ENCODE measurements at regions not wholly inside any gene's neighbourhood (a gene's known extent, or its start where the extent isn't known, plus 50 kb on each side); places are given as distances from the start of the nearest gene placed in this dataset.

DNA sequence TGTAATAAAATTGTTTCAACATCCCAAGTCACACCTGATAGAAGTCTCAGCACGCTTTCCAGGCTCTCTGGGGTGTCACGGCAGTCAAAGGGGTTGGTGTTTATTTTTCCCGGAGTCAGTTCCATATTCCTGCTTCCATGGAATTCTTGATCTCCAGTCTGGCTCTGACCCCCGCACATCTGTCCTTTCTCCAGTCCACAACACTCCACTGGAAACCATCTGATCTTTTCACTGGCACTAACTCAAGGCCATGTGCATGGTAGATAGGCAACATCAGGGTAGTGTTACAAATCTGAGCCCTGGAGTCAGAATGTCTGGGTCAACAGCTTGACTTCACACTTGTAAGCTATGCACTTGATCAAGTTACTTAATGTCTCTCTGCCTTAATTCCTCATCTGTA is 176.2 kb downstream of the WDR11 start:
- DNase-seq (ENCODE audit: low read depth): no peak
- TF ChIP-seq, protein P1, sequence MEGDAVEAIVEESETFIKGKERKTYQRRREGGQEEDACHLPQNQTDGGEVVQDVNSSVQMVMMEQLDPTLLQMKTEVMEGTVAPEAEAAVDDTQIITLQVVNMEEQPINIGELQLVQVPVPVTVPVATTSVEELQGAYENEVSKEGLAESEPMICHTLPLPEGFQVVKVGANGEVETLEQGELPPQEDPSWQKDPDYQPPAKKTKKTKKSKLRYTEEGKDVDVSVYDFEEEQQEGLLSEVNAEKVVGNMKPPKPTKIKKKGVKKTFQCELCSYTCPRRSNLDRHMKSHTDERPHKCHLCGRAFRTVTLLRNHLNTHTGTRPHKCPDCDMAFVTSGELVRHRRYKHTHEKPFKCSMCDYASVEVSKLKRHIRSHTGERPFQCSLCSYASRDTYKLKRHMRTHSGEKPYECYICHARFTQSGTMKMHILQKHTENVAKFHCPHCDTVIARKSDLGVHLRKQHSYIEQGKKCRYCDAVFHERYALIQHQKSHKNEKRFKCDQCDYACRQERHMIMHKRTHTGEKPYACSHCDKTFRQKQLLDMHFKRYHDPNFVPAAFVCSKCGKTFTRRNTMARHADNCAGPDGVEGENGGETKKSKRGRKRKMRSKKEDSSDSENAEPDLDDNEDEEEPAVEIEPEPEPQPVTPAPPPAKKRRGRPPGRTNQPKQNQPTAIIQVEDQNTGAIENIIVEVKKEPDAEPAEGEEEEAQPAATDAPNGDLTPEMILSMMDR (IDR thresholded peaks at IDR 0.05; ENCODE audit: low read depth, low read length, missing control alignments): no peak
- no peak overlapping the region for H3K4me3 ChIP-seq (ENCODE audit: low read depth, low read length)

DNA sequence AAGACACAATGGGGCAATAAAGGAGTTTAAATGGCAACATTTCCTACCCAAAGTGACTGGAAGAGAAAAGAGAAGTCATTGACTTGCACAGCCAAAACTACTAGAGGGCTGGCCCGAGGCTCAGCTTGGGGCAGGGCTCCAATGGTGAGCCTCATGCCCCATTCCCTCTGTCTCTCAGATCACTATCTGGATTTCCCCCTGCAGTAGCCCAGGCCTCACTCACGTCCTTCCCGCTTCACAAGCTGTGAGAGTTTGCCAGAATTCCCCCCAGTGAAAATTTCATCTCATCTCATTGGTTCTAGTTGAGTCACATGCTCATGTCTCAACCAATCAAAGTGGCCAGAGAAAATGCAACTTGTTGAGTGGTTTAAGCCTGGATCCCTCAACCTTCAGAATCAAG is 181.3 kb downstream of the WDR11 start:
- no peak for DNase-seq (ENCODE audit: low read depth)
- TF ChIP-seq, protein P1 (IDR thresholded peaks at IDR 0.05; ENCODE audit: low read depth, low read length, missing control alignments): no peak
- H3K4me3 ChIP-seq (ENCODE audit: low read depth, low read length): no peak overlapping the region

- TF ChIP-seq, protein P1 (IDR thresholded peaks at IDR 0.05; ENCODE audit: low read depth, low read length, missing control alignments): no peak
- DNase-seq (ENCODE audit: low read depth): no peak
- H3K4me3 ChIP-seq (ENCODE audit: low read depth, low read length): no peak overlapping the region
Observed at GRCh38 chr10:121033366-121033765, 182.2 kb downstream of the WDR11 start.

GRCh38 chr10:121036431-121036830 is 185.3 kb downstream of the WDR11 start:
- TF ChIP-seq, protein P1 (IDR thresholded peaks at IDR 0.05; ENCODE audit: low read depth, low read length, missing control alignments): no peak
- H3K4me3 ChIP-seq (ENCODE audit: low read depth, low read length): no peak overlapping the region
- no peak for DNase-seq (ENCODE audit: low read depth)

DNA sequence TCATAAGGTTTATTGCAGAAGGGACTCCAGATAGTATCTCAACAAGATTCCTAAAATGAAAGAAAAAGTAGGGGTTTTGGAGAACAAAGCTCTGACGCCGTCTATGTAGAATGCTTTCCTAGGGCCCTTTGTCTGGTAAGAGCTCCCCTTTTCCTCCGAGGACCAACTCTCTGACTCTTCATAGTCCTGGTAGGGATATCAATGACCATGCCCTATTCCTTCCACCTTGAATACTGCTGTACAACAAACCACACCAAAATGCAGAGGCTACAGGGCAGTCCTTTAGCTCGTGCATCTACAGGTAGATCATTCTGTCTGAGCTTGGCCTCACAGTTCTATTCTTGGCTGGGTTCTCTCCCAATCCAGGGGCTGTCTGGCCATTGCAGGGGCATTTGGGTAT is 190.3 kb downstream of the WDR11 start:
- TF ChIP-seq, protein P1 (IDR thresholded peaks at IDR 0.05; ENCODE audit: low read depth, low read length, missing control alignments): no peak
- DNase-seq (ENCODE audit: low read depth): no peak
- H3K4me3 ChIP-seq (ENCODE audit: low read depth, low read length): no peak overlapping the region

DNA sequence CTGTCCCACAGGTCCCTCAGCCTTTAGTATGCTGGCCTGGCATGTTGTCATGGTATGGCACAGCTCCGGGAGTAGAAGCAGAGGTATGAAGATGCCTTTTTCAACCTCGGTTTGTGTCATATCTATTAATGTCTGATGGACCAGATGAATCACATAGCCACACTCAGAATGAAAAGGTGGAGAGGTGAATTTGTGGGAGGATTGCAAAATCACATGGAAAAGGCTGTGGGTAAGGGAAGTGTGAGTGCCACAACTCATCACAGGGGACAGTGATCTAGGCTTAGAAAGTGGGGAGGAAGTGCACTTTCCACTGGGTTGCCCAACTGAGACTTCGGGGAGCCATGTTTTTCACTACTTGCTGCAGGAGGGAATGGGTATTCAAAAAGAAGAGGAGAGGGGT is 190.7 kb downstream of the WDR11 start:
- DNase-seq (ENCODE audit: low read depth): no peak
- H3K4me3 ChIP-seq (ENCODE audit: low read depth, low read length): no peak overlapping the region
- TF ChIP-seq, protein P1 (IDR thresholded peaks at IDR 0.05; ENCODE audit: low read depth, low read length, missing control alignments): no peak

GRCh38 chr10:121042342-121042741 is 191.2 kb downstream of the WDR11 start:
- TF ChIP-seq, protein P1 (IDR thresholded peaks at IDR 0.05; ENCODE audit: low read depth, low read length, missing control alignments): no peak
- no peak for DNase-seq (ENCODE audit: low read depth)
- H3K4me3 ChIP-seq (ENCODE audit: low read depth, low read length): no peak overlapping the region
